Uterus (tissue), 3 donors: ENCODE measurements at regions not wholly inside any gene's neighbourhood (a gene's known extent, or its start where the extent isn't known, plus 50 kb on each side); places are given as distances from the start of the nearest gene placed in this dataset.

Experiments
- DNase-seq, 2 donors: peaks; one replicate each; pipeline ENCODE4 v3.0.0-alpha.2; 2019 to 2020
- H3K27ac ChIP-seq, 2 donors: fragments of 200-600 bp; sonication (generic); 1 replicate in 1 of 2; 2 replicates in 1 of 2; pipeline ENCODE4 v1.5.1; 2016 to 2018
- H3K27me3 ChIP-seq, 2 donors: fragments of 200-600 bp; sonication (generic); one replicate each; pipeline ENCODE4 v1.5.1; 2018 to 2019; ENCODE audit warnings: control low read depth in 1 of 2
- H3K36me3 ChIP-seq, 2 donors: fragments of 200-600 bp; sonication (generic); one replicate each; pipeline ENCODE4 v1.5.1; 2019; ENCODE audit warnings: control low read depth in 1 of 2
- H3K4me1 ChIP-seq, 2 donors: fragments of 200-600 bp; sonication (generic); one replicate each; pipeline ENCODE4 v1.5.1; 2018 to 2019; ENCODE audit warnings: control low read depth in 1 of 2
- H3K4me3 ChIP-seq, 2 donors: fragments of 200-600 bp; sonication (generic); 1 replicate in 1 of 2; 2 replicates in 1 of 2; pipeline ENCODE4 v1.5.1; 2018 to 2019; ENCODE audit warnings: mild to moderate bottlenecking in 1 of 2
- H3K9me3 ChIP-seq, 2 donors: fragments of 200-600 bp; sonication (generic); one replicate each; pipeline ENCODE4 v1.5.1; 2019; ENCODE audit warnings: control low read depth in 1 of 2
- CTCF ChIP-seq, 4 experiments: fragments of 200-600 bp in 2 of 4; fragments of 450-650 bp in 2 of 4; sonication (generic) in 2 of 4; IDR thresholded peaks; one replicate each; pipeline ENCODE4 v1.5.1; 2016 to 2019; ENCODE audit warnings: antibody characterized with exemption in 4 of 4, mild to moderate bottlenecking in 2 of 4, moderate library complexity in 1 of 4
- POLR2A ChIP-seq, 2 donors: fragments of 450-650 bp; IDR thresholded peaks; one replicate each; pipeline ENCODE4 v1.6.1; 2016; ENCODE audit warnings: antibody characterized with exemption in 2 of 2, mild to moderate bottlenecking in 1 of 2, moderate library complexity in 1 of 2
- intact Hi-C: fragments of 100-400 bp; cut with DNase I; formaldehyde crosslinking; loops from one replicate; pipeline ENCODE4 v1.15.1; 2023; ENCODE audit warnings: low total_unique reads
- donor health status: DM: yes; HTN: yes; CAD: no.

DNA sequence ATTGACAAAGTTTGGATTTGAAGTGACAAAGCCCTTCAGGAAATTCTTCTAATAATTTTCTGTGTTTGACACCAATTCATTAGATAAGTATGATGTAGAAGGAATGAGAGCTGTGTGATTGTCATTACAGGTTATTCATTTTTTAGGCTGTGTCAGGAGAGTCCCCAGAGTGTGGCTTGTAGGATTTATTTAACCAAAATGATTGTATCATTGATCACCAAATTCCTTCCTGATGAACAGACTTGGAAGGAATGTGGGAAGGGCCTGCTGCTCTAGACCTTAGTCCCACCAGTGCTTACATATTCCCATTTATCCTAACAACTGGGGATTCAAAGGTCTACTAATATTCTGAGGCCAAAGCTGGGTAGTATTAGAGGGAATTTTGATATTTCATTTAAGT is 383.3 kb upstream of the KAZN start:
- intact Hi-C loops, result no loop called here
- no peak for TF ChIP-seq CTCF (IDR thresholded peaks at IDR 0.05)
- peaks cover 0 to 6% of the 10 kb centered on the region in 2 donors for H3K9me3 ChIP-seq

GRCh38 chr1:14217384-14217783 is 381.1 kb upstream of the KAZN start:
- Histone ChIP-seq H3K27me3 (no peaks in the 10 kb centered on the region), H3K9me3 (peaks cover 0 to 6% of the 10 kb centered on the region in 2 donors)
- intact Hi-C loops, result no loop called here

More for the DNA sequence above, 383.3 kb upstream of the KAZN start:
- Histone ChIP-seq H3K4me1 (no peaks in the 10 kb centered on the region), H3K27me3 (no peaks in the 10 kb centered on the region), H3K4me3 (no peak overlapping the region), H3K27ac (no peak overlapping the region), H3K36me3 (no peaks in the 10 kb centered on the region)
- DNase-seq, result no peak

GRCh38 chr1:14220324-14220723 is 378.2 kb upstream of the KAZN start:
- H3K9me3 ChIP-seq, result peaks cover 0 to 6% of the 10 kb centered on the region in 2 donors
- H3K36me3 ChIP-seq, result no peaks in the 10 kb centered on the region
- no peaks in the 10 kb centered on the region for H3K27me3 ChIP-seq
- H3K4me1 ChIP-seq, result no peaks in the 10 kb centered on the region
- no peak overlapping the region for H3K4me3 ChIP-seq
- H3K27ac ChIP-seq, result no peak overlapping the region
- DNase-seq, result no peak
- intact Hi-C loops, result no loop called here
- TF ChIP-seq CTCF (IDR thresholded peaks at IDR 0.05), result no peak
- TF ChIP-seq POLR2A (IDR thresholded peaks at IDR 0.05), result no peak

More at GRCh38 chr1:14217384-14217783, 381.1 kb upstream of the KAZN start:
- Histone ChIP-seq H3K4me1 (no peaks in the 10 kb centered on the region), H3K27ac (no peak overlapping the region), H3K36me3 (no peaks in the 10 kb centered on the region), H3K4me3 (no peak overlapping the region)
- no peak for DNase-seq
- TF ChIP-seq POLR2A (IDR thresholded peaks at IDR 0.05) (no peak), CTCF (IDR thresholded peaks at IDR 0.05) (no peak)

DNA sequence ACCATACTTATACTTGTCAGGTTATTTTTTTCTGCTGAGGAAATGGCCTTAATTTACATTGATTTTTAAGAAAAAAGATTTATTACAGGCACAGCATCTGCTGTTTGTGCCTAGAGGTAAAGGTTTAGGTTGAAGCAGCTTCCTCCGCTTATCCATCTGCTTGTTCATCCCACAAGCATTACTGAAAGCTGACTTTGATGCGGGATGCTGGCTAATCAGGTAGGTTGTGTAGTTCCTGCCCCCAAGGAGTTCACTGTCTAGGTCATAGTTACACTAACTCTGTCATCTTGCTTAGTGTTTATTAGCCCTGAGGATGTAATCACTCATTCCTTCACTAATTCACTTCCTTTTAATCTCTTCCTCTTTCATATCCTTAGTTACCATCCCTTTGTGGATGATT is 377.7 kb upstream of the KAZN start:
- intact Hi-C loops, result no loop called here
- Histone ChIP-seq H3K4me3 (no peak overlapping the region), H3K36me3 (no peaks in the 10 kb centered on the region), H3K27ac (no peak overlapping the region), H3K27me3 (no peaks in the 10 kb centered on the region), H3K9me3 (peaks cover 0 to 6% of the 10 kb centered on the region in 2 donors), H3K4me1 (no peaks in the 10 kb centered on the region)
- TF ChIP-seq POLR2A (IDR thresholded peaks at IDR 0.05) (no peak), CTCF (IDR thresholded peaks at IDR 0.05) (no peak)
- DNase-seq, result no peak

GRCh38 chr1:14222086-14222485 is 376.4 kb upstream of the KAZN start:
- H3K27ac ChIP-seq, result no peak overlapping the region
- peaks cover 0 to 5% of the 10 kb centered on the region in 2 donors for H3K9me3 ChIP-seq
- no peak for TF ChIP-seq CTCF (IDR thresholded peaks at IDR 0.05)
- intact Hi-C loops, result no loop called here
- H3K27me3 ChIP-seq, result no peaks in the 10 kb centered on the region
- no peak for DNase-seq
- no peaks in the 10 kb centered on the region for H3K36me3 ChIP-seq
- no peak overlapping the region for H3K4me3 ChIP-seq
- H3K4me1 ChIP-seq, result no peaks in the 10 kb centered on the region
